HAP-1 (cell line): ENCODE measurements at regions not wholly inside any gene's neighbourhood (a gene's known extent, or its start where the extent isn't known, plus 50 kb on each side); places are given as distances from the start of the nearest gene placed in this dataset.
"Not testable (repeated sequence)": the region's sequence is repeated elsewhere in the genome, so short reads cannot be mapped to it uniquely, and the experiment has no call there.

ENCODE experiments used
- DNase-seq, 2 experiments: peaks; one replicate each; pipeline ENCODE4 v3.0.0-alpha.2; 2016 to 2020; ENCODE audit warnings: low spot score in 2 of 2
- H3K27me3 ChIP-seq: fragments of 250-450 bp; sonication (Bioruptor Pico); 2 replicates; pipeline ENCODE4 v1.5.1; 2020; ENCODE audit warnings: low read depth, mild to moderate bottlenecking, moderate library complexity
- H3K36me3 ChIP-seq: fragments of 250-450 bp; sonication (Bioruptor Pico); replicated peaks from 2 replicates; pipeline ENCODE4 v1.5.1; 2020; ENCODE audit warnings: mild to moderate bottlenecking
- H3K4me1 ChIP-seq: fragments of 250-450 bp; sonication (Bioruptor Pico); 2 replicates; pipeline ENCODE4 v1.5.1; 2020; ENCODE audit warnings: mild to moderate bottlenecking
- H3K4me3 ChIP-seq: fragments of 250-450 bp; sonication (Bioruptor Pico); 2 replicates; pipeline ENCODE4 v1.5.1; 2020; ENCODE audit warnings: mild to moderate bottlenecking, moderate library complexity
- H3K9me3 ChIP-seq: fragments of 250-450 bp; sonication (Bioruptor Pico); 2 replicates; pipeline ENCODE4 v1.5.1; 2020; ENCODE audit warnings: mild to moderate bottlenecking, moderate library complexity
- in situ Hi-C: fragments of 300-500 bp; cut with MboI; formaldehyde crosslinking; loops from 3 replicates; pipeline ENCODE4 v1.14.3; 2020; ENCODE audit warnings: low sequenced_read_pairs, inconsistent platforms, mixed read lengths

DNA sequence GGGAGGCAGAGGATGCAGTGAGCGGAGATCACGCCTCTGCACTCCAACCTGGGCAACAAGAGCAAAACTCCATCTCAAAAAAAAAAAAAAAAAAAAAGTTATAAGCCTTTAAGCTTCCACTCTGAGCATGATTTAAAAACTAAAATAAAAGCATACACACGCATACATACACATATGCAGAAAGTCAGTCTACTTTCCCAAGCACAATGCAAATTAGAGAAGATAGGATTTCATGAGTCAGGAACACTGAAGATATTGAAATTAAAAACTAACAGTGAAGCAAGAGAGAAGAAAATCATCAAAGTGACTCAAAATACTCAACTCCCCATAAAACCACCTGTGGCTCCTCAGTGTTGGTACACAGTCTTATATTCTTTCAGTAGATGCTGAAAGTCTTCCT, 1009.5 kb upstream of the WWC1 start:
- no peaks in the 10 kb centered on the region for H3K9me3 ChIP-seq
- in situ Hi-C loops, result no loop called here
- H3K27me3 ChIP-seq, result no peaks in the 10 kb centered on the region
- DNase-seq, result no peak
- H3K4me1 ChIP-seq, result no peaks in the 10 kb centered on the region
- no peaks in the 10 kb centered on the region for H3K36me3 ChIP-seq
- no peak overlapping the region for H3K4me3 ChIP-seq

DNA sequence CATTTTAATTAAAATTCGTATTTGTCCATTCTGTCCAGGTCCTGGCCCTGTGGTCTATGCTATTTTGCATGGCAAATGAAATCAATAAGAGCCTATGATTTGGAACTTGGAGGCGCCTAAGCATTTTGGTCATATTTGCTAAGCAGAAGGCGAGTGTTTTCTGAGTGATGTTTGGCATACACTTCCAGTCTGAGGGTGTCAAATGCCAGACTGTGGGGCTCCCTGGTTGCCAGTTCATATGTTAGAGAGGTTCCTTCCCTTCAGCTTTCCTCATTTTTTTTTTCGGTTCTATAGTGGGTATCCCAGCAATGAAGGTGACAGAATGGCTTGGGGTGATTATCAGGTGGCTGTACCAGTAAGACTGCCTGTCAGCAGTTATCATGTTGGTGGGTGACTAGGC, 1007.8 kb upstream of the WWC1 start:
- Histone ChIP-seq H3K27me3 (no peaks in the 10 kb centered on the region), H3K36me3 (no peaks in the 10 kb centered on the region), H3K4me3 (no peak overlapping the region), H3K9me3 (no peaks in the 10 kb centered on the region), H3K4me1 (no peaks in the 10 kb centered on the region)
- in situ Hi-C loops, result no loop called here
- DNase-seq, result no peak

DNA sequence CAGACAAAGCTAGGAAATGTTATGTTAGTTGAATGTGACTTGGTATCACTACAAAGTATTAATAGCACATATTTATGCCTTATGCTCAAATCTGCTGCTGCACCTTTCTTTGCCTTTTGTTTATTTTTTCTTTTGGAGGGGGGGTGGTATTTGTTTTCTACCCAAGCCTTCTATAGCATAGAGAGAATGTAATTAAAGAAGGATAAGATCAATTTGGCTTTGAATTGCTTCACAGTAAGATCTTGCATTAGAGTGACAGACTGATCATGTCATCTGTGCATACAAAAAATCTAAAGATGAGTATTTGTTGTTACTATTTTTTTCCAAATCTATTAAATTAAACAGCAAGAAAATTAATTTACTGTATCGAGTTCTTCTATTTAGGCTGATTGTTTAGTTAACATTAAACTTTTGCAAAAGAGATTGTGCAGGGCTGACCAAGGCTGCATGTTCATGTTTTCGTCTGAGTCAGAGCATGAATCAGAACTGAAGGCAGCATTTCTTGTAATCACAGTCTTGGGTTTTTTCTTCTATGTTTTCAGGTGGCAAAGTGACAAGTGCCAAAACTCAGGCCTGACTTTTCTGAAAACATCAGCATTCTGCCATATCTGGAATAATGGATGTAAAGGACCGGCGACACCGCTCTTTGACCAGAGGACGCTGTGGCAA, 1007.1 kb upstream of the WWC1 start:
- no peaks in the 10 kb centered on the region for H3K27me3 ChIP-seq
- H3K36me3 ChIP-seq, result no peaks in the 10 kb centered on the region
- no peaks in the 10 kb centered on the region for H3K4me1 ChIP-seq
- DNase-seq, result no peak
- no peak overlapping the region for H3K4me3 ChIP-seq
- no peaks in the 10 kb centered on the region for H3K9me3 ChIP-seq
- in situ Hi-C loops, result no loop called here

DNA sequence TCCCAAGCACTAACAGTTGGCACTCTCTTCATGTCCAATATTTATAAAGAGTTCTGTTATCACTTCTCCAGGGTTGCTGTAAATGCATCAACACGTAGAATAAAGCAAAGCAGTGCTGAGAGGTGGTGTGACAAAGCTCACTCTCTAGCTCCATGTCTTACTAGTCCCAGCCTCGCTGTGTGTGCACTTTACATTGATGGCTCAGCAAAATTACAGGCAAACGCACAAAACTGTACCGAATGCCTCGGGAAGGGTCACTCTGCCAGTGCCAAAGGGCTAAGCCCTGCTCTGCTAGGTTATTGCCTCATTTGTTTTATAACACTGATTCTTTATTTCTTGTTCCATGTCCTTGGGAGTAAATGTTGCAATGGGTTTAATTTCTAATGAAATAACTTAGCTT, 1005.9 kb upstream of the WWC1 start:
- Histone ChIP-seq H3K4me1 (no peaks in the 10 kb centered on the region), H3K36me3 (no peaks in the 10 kb centered on the region), H3K27me3 (no peaks in the 10 kb centered on the region), H3K9me3 (no peaks in the 10 kb centered on the region), H3K4me3 (no peak overlapping the region)
- in situ Hi-C loops, result no loop called here
- DNase-seq, result no peak

DNA sequence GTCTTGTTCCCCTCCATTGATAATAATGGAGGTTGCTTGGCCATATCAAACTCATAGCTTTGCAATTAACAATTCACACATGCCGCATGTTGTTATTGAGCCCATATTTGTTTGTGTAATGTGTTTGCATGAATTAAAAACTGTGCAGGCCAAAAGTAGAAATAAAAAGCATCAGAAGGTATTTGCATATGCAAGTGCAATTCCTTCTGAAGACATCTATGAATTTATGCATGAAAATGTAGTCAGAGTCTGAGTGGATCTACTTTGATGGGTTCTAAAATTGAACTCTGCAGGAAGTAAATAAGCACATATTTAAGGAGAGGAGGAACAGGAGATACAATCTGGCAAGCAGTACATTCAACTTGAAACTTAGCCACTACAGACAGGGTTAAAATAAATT, 1004.6 kb upstream of the WWC1 start:
- in situ Hi-C loops, result no loop called here
- Histone ChIP-seq H3K9me3 (no peaks in the 10 kb centered on the region), H3K36me3 (no peaks in the 10 kb centered on the region), H3K4me3 (no peak overlapping the region), H3K27me3 (no peaks in the 10 kb centered on the region), H3K4me1 (no peaks in the 10 kb centered on the region)
- no peak for DNase-seq

DNA sequence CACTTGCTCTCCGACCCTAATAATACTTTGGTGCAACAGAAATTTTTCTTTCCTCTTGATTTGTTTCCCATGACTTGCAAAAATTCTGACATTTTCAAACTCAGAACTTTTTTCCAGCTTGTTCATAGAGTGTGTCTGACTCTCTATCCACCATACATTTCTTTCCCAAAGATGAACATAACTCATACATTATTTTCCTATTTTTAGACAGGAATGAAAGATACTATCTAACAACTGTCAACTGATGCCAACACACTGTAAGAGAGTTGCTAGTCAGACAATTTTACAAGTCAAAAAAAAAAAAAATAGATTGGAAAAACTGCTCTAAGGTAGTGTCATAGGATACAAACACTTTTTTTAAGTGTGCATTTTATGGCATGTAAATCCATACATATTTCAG, 1001.0 kb upstream of the WWC1 start:
- H3K36me3 ChIP-seq, result no peaks in the 10 kb centered on the region
- in situ Hi-C loops, result no loop called here
- peaks cover 13% of the 10 kb centered on the region for H3K4me1 ChIP-seq
- no peaks in the 10 kb centered on the region; the same call in 1 of the 2 replicates for H3K9me3 ChIP-seq
- H3K4me3 ChIP-seq, result no peak overlapping the region
- H3K27me3 ChIP-seq, result no peaks in the 10 kb centered on the region
- DNase-seq, result no peak

DNA sequence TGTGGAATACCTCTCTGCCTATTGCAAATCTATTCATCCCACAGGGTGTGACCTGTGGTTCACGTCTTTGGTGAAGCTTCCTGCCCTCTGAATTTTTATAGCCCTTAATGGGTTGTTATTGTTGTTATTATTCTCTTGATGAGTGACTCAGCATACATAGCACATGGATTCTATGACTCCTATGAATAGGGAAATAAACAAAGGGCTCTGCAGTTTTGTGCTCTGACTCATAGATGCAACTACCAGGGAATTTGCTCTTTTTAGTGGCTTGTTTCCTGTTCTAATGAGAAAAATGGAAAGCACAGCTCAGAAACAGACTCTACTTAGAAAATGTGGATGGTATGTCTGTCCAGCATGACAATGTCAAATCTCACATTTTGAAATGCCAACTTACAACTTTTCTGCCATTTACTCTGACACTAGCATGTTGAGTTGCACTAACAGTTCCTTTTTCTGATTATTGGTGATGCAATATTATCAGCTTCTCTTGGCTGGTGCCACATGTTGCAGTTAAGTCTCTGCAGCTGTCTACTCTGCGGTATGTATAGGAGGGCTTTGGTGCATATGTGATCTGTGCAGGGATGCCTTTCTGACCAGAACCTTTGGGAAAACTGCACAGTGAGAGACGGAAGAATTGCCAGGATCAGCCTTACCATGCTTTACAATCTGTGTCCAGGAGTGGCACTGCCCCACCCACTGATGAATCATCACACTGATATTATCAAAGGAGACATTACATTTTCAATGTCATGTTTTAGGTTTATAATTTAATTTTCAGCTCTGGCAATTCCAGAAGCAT, 996.4 kb upstream of the WWC1 start:
- H3K4me3 ChIP-seq, result no peak overlapping the region
- peaks cover 24% of the 10 kb centered on the region for H3K4me1 ChIP-seq
- H3K36me3 ChIP-seq, result no peaks in the 10 kb centered on the region
- no peaks in the 10 kb centered on the region; the same call in 1 of the 2 replicates for H3K9me3 ChIP-seq
- H3K27me3 ChIP-seq, result no peaks in the 10 kb centered on the region
- in situ Hi-C loops, result no loop called here
- DNase-seq, result peak; percentile 40 to 95

DNA sequence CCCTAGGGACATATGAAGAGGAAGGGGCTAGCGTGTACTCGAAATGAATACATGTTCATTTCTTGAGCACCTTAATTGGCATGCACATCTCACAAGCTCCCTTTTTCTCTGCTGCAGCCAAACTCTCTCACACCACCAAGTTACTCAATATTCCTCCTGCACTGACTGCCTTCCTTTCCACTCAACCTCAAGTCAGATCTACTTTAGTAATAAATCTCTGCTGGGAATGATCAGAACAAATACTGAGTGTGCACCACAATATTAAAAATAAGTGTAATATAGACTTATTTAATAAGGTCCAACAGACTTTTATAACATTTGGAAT, 995.8 kb upstream of the WWC1 start:
- DNase-seq, result no peak
- H3K36me3 ChIP-seq, result no peaks in the 10 kb centered on the region
- no peaks in the 10 kb centered on the region for H3K27me3 ChIP-seq
- H3K4me1 ChIP-seq, result peaks cover 24% of the 10 kb centered on the region
- no peaks in the 10 kb centered on the region; the same call in 1 of the 2 replicates for H3K9me3 ChIP-seq
- no peak overlapping the region for H3K4me3 ChIP-seq
- in situ Hi-C loops, result no loop called here

DNA sequence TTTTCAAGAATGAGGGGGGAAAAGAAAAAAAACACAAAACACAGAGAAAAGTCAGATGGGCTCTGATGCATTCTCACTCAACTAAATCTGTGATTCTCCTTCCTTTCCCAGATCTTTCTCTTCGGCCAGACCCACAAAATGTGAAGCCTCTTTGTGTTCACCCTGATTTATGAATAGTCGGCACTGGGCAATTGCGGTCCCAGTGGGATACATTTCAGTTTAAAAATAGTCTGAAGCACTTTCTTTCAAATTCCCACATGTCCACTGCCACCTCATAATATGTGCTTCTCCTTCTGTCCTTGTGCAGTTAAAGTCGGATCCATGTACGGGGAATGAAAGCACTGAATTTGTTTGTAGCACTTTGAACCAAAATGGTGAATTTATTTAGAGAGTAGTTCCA, 995.4 kb upstream of the WWC1 start:
- no peak for DNase-seq
- Histone ChIP-seq H3K4me3 (no peak overlapping the region), H3K9me3 (no peaks in the 10 kb centered on the region; the same call in 1 of the 2 replicates), H3K36me3 (no peaks in the 10 kb centered on the region), H3K4me1 (peaks cover 24% of the 10 kb centered on the region), H3K27me3 (no peaks in the 10 kb centered on the region)
- in situ Hi-C loops, result no loop called here

DNA sequence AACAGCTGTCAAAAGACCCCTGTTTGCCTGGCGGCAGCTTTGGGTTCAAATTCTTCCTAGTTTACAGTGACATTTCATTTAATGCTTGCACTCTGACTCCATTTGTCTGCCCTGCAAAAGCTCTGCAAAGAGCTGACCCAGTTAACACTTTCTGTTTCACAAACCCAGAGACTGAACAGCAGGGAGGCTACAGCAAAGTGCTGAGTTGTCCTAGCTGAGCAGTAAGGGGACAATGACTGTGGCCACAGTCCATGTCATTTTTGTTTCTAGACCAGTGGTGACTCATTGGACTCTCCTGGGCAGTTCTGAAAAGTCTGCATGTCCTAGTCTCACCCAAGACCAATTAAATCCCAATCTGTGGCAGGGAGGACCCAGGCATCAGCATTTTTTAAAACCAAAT, 994.8 kb upstream of the WWC1 start:
- no peak overlapping the region for H3K4me3 ChIP-seq
- in situ Hi-C loops, result no loop called here
- no peaks in the 10 kb centered on the region; the same call in 1 of the 2 replicates for H3K9me3 ChIP-seq
- H3K27me3 ChIP-seq, result no peaks in the 10 kb centered on the region
- no peaks in the 10 kb centered on the region for H3K36me3 ChIP-seq
- no peak for DNase-seq
- H3K4me1 ChIP-seq, result peaks cover 24% of the 10 kb centered on the region

DNA sequence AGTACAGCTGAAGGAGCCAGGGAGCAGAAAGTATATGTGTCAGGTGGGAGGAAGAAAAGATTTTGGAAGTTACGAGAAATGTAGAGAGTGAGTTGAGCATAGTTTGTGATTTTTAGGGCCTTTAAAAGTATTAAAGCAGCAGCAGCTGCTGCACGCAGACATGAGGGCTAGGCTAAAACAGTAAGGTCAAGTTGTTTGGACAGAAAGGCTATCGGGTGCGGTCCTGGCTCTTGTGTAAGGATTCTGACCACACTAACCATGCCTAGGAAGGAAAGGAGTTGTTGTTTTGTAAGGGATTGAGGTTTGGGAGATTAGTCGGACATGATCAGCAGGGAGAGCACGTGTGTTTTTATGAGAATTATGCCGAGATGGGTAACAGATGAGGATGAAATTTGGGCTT, 991.6 kb upstream of the WWC1 start:
- in situ Hi-C loops, H3K9me3 ChIP-seq, DNase-seq, H3K36me3 ChIP-seq, H3K4me3 ChIP-seq, H3K27me3 ChIP-seq: not testable (repeated sequence)
- peaks cover 22% of the 10 kb centered on the region for H3K4me1 ChIP-seq

DNA sequence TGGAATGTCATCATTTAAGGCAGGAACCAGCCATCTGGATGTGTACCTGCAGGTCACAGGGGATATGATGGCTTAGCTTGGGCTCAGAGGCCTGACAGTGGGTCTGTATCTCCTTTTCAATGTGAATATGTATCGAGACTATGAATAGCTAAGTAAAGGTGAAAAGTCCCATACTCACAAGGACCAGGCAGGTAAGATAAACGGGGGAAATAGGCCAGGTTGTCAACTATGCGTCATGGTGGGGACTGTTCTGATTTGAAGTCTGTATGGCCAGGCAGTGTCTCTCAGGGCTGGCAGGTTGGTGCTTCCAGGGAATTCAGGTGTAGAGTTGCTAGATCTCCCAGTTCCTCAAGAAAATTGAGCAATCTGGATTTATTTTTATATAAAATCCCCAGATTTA, 987.9 kb upstream of the WWC1 start:
- H3K9me3 ChIP-seq, result no peaks in the 10 kb centered on the region
- H3K4me3 ChIP-seq, result no peak overlapping the region
- no peaks in the 10 kb centered on the region for H3K36me3 ChIP-seq
- peaks cover 15% of the 10 kb centered on the region for H3K4me1 ChIP-seq
- no peaks in the 10 kb centered on the region for H3K27me3 ChIP-seq
- in situ Hi-C loops, result no loop called here
- no peak for DNase-seq

DNA sequence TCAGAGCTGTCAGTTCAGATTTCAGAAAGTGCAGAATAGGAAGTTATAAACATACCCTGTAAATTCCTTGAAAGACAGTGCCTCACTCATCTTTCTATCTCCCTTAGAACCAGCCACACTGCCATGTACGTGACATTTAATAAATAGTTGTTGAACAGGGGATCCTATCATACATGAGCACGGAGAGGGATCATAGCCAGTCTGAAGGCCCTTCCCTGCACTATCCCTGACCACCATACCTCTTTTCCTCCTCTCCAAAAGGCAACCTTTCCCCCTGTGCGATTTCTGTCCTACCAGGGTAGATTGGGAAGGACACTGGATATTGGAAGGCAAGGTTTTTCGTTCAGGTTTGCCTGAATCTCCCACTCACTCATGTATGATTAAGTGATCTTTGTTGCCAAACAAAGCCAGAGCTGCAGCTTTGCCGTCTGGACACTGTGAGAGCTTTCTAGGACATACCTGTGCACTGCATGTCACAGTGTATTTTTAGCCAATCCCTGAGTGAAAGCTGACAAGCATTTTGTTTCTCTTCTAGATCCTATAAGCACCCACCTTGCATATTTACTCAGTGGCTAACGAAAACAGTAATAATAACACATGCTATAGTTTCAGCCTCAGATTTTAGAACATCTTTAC, 986.5 kb upstream of the WWC1 start:
- H3K27me3 ChIP-seq, result no peaks in the 10 kb centered on the region
- H3K36me3 ChIP-seq, result no peaks in the 10 kb centered on the region
- peak; percentile 15 to 29 for DNase-seq
- peaks cover 15% of the 10 kb centered on the region for H3K4me1 ChIP-seq
- no peaks in the 10 kb centered on the region for H3K9me3 ChIP-seq
- in situ Hi-C loops, result no loop called here
- H3K4me3 ChIP-seq, result no peak overlapping the region

DNA sequence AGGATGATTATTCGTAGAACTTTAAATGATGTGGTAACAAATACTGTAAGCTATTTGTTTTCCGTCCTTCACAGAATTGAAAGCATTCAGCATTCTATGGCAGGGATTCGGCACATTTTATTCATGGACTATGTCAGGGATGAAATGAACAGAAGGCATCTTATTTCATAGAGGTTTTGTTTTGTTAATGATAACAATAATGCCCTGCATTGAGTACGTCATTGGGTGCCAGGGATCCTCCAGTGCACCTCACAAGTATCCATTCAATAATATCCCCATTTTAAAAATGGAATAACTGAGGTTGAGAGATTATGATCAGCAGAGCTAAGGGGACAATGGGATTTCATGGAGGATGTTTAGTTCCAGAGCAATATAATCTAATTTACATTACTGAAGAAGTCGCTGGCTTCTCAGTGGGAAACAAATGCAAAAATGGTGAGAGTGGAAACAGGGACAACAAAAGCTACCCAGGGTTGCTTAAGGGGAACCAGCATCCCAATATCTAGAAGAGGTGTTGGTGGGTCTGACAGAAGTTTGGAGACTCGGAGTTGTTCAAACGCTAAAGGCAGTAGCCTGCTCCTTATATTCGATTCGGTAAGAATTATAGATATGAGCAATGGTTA, 985.7 kb upstream of the WWC1 start:
- no peaks in the 10 kb centered on the region for H3K9me3 ChIP-seq

More for the DNA sequence above, 985.7 kb upstream of the WWC1 start:
- Histone ChIP-seq H3K4me3 (no peak overlapping the region), H3K4me1 (peaks cover 15% of the 10 kb centered on the region), H3K36me3 (no peaks in the 10 kb centered on the region), H3K27me3 (no peaks in the 10 kb centered on the region)
- DNase-seq, result peak; percentile 61 to 91
- in situ Hi-C loops, result no loop called here
